Ovary (tissue), 7 donors: ENCODE measurements at regions not wholly inside any gene's neighbourhood (a gene's known extent, or its start where the extent isn't known, plus 50 kb on each side); places are given as distances from the start of the nearest gene placed in this dataset.

Experiments
- DNase-seq, 5 donors: peaks; one replicate each; pipeline ENCODE4 v3.0.0-alpha.2; 2019 to 2020
- H3K27ac ChIP-seq, 2 donors: fragments of 200-600 bp; one replicate each; pipeline versions ENCODE4 v1.5.1 to v1.8.0; 2019 to 2022
- H3K27me3 ChIP-seq: fragments of 200-600 bp; one replicate; pipeline ENCODE4 v1.8.0; 2022
- H3K36me3 ChIP-seq: fragments of 200-600 bp; sonication (generic); one replicate; pipeline ENCODE4 v1.5.1; 2019
- H3K4me1 ChIP-seq: one replicate; pipeline ENCODE4 v1.8.1; 2013; ENCODE audit warnings: mild to moderate bottlenecking, moderate library complexity; ENCODE audit not compliant: insufficient read depth
- H3K4me3 ChIP-seq: fragments of 200-600 bp; sonication (generic); one replicate; pipeline ENCODE4 v1.5.1; 2017
- H3K9me3 ChIP-seq, 2 donors: fragments of 200-600 bp in 1 of 2; sonication (generic) in 1 of 2; one replicate each; pipeline versions ENCODE4 v1.5.1 to v1.8.1; 2013 to 2019; ENCODE audit warnings: mild to moderate bottlenecking in 1 of 2, moderate library complexity in 1 of 2
- CTCF ChIP-seq, 3 donors: fragments of 450-650 bp in 2 of 3; fragments of 200-600 bp in 1 of 3; IDR thresholded peaks; one replicate each; pipeline versions ENCODE4 v1.5.1 to v1.8.0; 2016 to 2022; ENCODE audit warnings: antibody characterized with exemption in 3 of 3, mild to moderate bottlenecking in 1 of 3
- EP300 ChIP-seq: sonication (generic); formaldehyde crosslinking; IDR thresholded peaks from one replicate; pipeline ENCODE4 v1.6.1; 2017; ENCODE audit warnings: antibody characterized with exemption
- POLR2A ChIP-seq: fragments of 450-650 bp; IDR thresholded peaks from one replicate; pipeline ENCODE4 v1.6.1; 2017; ENCODE audit warnings: antibody characterized with exemption, mild to moderate bottlenecking, moderate library complexity
- WGBS, 3 donors: extraction: QIAGEN DNeasy Blood & Tissue Kit in 1 of 3; methylation state at CpG; one replicate each; pipeline versions ENCODE4 v1.1.5 to v1.1.7; 2013 to 2017; 5-methylcytosine and 5-hydroxymethylcytosine counted together
- intact Hi-C, 4 donors: fragments of 100-400 bp; cut with DNase I; formaldehyde crosslinking; loops; one replicate each; pipeline versions ENCODE4 v1.11.0 to v1.15.1; 2022 to 2023
- donor health status: DM: no; HTN: no; CAD: no; lungs with moderate emphysema.
- donor health status: DM: no; HTN: no; CAD: no.
- donor health status: Bipolar disorder and iron deficiency.
- donor health status: DM: no; HTN: no; CAD: no.
- donor health status: DM: yes; HTN: yes; CAD: no.

GRCh38 chr18:2424420-2424819 is 146.9 kb downstream of the METTL4 start:
- H3K27ac ChIP-seq = no peak overlapping the region
- H3K4me3 ChIP-seq = no peak overlapping the region
- no peaks in the 10 kb centered on the region for H3K4me1 ChIP-seq
- H3K36me3 ChIP-seq = no peaks in the 10 kb centered on the region
- H3K27me3 ChIP-seq = no peaks in the 10 kb centered on the region
- WGBS, 3 donors = 41 to 63% (median 53%) methylated on average over 3 of the region's 3 CpGs
- no peak for DNase-seq
- H3K9me3 ChIP-seq = no peaks in the 10 kb centered on the region
- no peak for TF ChIP-seq CTCF (IDR thresholded peaks at IDR 0.05)
- no peak for TF ChIP-seq EP300
- no peak for TF ChIP-seq POLR2A
- intact Hi-C loops = no loop called here

- WGBS, 3 donors = 59 to 68% (median 63%) methylated on average over 4 of the region's 4 CpGs
- no peak overlapping the region for H3K4me3 ChIP-seq
- intact Hi-C loops = no loop called here
- TF ChIP-seq POLR2A = no peak
- TF ChIP-seq EP300 = no peak
- TF ChIP-seq CTCF (IDR thresholded peaks at IDR 0.05) = no peak
- H3K4me1 ChIP-seq = no peaks in the 10 kb centered on the region
- no peak overlapping the region for H3K27ac ChIP-seq
- no peak for DNase-seq
- no peaks in the 10 kb centered on the region for H3K27me3 ChIP-seq
- H3K9me3 ChIP-seq = no peaks in the 10 kb centered on the region
- no peaks in the 10 kb centered on the region for H3K36me3 ChIP-seq
These were observed 145.6 kb downstream of the METTL4 start for GRCh38 chr18:2425426-2426317.

GRCh38 chr18:2430191-2430590 is 141.1 kb downstream of the METTL4 start:
- Histone ChIP-seq H3K27me3 (no peaks in the 10 kb centered on the region), H3K4me3 (no peak overlapping the region), H3K36me3 (no peaks in the 10 kb centered on the region), H3K4me1 (no peaks in the 10 kb centered on the region), H3K27ac (no peak overlapping the region), H3K9me3 (no peaks in the 10 kb centered on the region)
- TF ChIP-seq POLR2A (no peak), EP300 (no peak), CTCF (IDR thresholded peaks at IDR 0.05) (no peak)
- no peak for DNase-seq
- intact Hi-C loops = no loop called here

- H3K27me3 ChIP-seq = no peaks in the 10 kb centered on the region
- H3K4me3 ChIP-seq = no peak overlapping the region
- H3K9me3 ChIP-seq = no peaks in the 10 kb centered on the region
- TF ChIP-seq CTCF (IDR thresholded peaks at IDR 0.05) = no peak
- no peak for TF ChIP-seq EP300
- no peak for TF ChIP-seq POLR2A
- WGBS, 3 donors = 70 to 96% (median 90%) methylated on average over 2 of the region's 2 CpGs
- intact Hi-C loops = no loop called here
- no peaks in the 10 kb centered on the region for H3K4me1 ChIP-seq
- no peak overlapping the region for H3K27ac ChIP-seq
- no peak for DNase-seq
- no peaks in the 10 kb centered on the region for H3K36me3 ChIP-seq
These were observed 139.5 kb downstream of the METTL4 start for GRCh38 chr18:2431806-2432205.
